ENCODE measurements at regions not wholly inside any gene's neighbourhood (a gene's known extent, or its start where the extent isn't known, plus 50 kb on each side); places are given as distances from the start of the nearest gene placed in this dataset.

DNA sequence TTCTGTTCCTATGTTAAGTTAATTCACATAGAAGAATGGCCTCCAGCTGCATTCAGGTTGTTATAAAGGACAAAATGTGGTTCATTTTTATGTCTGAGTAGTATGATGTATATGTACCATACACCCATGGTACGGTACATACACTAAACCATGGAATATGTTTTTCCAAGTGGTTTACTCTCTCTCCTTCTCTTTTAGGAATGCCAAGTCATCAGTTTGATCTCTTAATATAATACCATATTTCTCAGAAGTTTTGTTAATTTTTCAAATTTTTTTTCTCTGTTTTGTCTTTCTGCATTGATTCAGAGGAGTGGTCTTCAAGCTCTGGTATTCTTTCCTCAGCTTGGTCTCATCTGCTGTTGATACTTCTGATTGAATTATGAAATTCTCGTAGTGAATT lies 230.9 kb downstream of the DSEL start:
- no peak for TF ChIP-seq CTCF (IDR thresholded peaks at IDR 0.05; ENCODE audit: low read depth, low read length, missing control alignments)
- DNase-seq (ENCODE audit: low read depth), result no peak
- H3K4me3 ChIP-seq (ENCODE audit: low read depth, low read length), result no peak overlapping the region

DNA sequence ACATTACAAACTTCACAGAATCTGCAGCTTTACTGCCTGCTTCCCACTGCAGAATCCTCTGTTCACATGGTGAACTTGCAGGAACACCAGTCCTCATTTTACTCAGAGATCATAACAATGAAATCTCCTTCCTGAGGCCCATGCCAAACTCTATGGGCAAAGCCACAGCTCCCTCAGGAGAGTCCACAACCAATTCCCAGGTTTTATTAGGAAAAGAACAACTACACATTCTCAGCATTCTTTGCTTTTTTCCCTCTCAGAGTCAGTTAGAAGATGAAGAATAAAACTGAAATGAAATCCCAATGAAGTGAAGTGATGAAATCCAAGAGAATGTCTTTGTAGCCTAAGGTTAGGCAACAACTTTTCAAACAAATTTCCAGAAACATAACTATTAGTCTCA lies 233.7 kb downstream of the DSEL start:
- H3K4me3 ChIP-seq (ENCODE audit: low read depth, low read length), result no peak overlapping the region
- no peak for TF ChIP-seq CTCF (IDR thresholded peaks at IDR 0.05; ENCODE audit: low read depth, low read length, missing control alignments)
- DNase-seq (ENCODE audit: low read depth), result no peak

DNA sequence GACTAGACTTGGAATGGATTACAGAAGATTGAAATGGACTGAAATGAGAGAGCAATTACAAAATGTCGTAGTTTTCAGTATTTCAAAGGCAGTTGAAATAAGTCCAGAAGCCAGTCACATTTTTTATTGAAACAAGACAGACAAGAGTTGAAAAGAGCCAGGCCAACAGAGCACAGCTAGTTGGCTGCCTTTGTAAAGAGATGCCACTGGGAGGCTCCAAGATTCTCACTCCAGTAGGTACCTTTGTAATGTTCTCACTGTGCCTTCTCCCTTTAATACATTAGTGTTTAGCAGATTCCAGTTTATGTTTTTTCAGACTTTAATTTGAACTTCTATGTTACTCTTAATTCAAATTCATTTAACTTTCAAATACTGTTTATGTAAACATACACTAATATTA lies 234.8 kb downstream of the DSEL start:
- no peak for TF ChIP-seq CTCF (IDR thresholded peaks at IDR 0.05; ENCODE audit: low read depth, low read length, missing control alignments)
- H3K4me3 ChIP-seq (ENCODE audit: low read depth, low read length), result no peak overlapping the region
- no peak for DNase-seq (ENCODE audit: low read depth)

- H3K4me3 ChIP-seq (ENCODE audit: low read depth, low read length), result no peak overlapping the region
- DNase-seq (ENCODE audit: low read depth), result no peak
- TF ChIP-seq CTCF (IDR thresholded peaks at IDR 0.05; ENCODE audit: low read depth, low read length, missing control alignments), result no peak
These were observed 235.9 kb downstream of the DSEL start for GRCh38 chr18:67280486-67281242.

DNA sequence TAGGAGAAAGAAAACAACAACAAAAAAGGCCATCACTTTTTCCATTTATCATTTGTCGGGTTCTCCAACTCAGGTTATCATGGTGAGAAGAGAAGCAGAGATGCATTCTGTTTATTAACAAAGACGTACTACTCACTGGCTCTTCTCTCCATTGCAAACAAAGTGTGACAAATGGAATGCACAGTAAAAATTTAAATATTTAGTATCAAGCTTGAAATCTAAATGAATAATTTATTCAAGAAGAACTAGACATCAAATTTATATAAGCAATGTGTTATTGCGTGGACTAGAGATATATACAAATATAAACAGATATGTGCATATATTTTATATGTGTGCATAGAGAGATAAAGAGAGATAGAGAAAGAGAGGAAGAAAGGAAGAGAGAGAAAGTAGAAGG lies 236.5 kb downstream of the DSEL start:
- DNase-seq (ENCODE audit: low read depth), result no peak
- no peak overlapping the region for H3K4me3 ChIP-seq (ENCODE audit: low read depth, low read length)
- no peak for TF ChIP-seq CTCF (IDR thresholded peaks at IDR 0.05; ENCODE audit: low read depth, low read length, missing control alignments)

GRCh38 chr18:67278984-67279383 lies 237.5 kb downstream of the DSEL start:
- no peak for DNase-seq (ENCODE audit: low read depth)
- no peak overlapping the region for H3K4me3 ChIP-seq (ENCODE audit: low read depth, low read length)
- no peak for TF ChIP-seq CTCF (IDR thresholded peaks at IDR 0.05; ENCODE audit: low read depth, low read length, missing control alignments)

DNA sequence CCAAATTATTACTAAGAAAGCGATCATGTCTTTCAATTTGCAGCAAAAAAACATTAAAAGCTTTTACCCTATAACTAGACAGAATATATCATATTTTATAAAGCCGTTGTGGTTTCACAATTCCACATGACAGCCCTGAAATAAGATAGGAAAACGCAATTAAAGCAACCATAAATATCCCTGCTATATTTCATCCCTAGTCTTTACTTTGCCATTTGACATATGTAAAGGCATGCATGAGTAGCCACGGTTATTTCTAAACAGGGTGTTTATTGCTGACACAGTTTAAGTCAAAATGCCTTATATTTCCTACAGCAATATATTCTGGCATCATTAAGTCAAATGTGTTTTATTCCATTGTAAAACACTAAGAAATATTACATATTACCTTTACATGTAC lies 239.9 kb downstream of the DSEL start:
- no peak overlapping the region for H3K4me3 ChIP-seq (ENCODE audit: low read depth, low read length)
- TF ChIP-seq CTCF (IDR thresholded peaks at IDR 0.05; ENCODE audit: low read depth, low read length, missing control alignments), result no peak
- DNase-seq (ENCODE audit: low read depth), result no peak

Measured in GM12864 (cell line).